ENCODE measurements at regions not wholly inside any gene's neighbourhood (a gene's known extent, or its start where the extent isn't known, plus 50 kb on each side); places are given as distances from the start of the nearest gene placed in this dataset.

- no peaks in the 10 kb centered on the region for H3K4me1 ChIP-seq
- no peak for TF ChIP-seq POLR2A (IDR thresholded peaks at IDR 0.05)
- TF ChIP-seq CTCF (IDR thresholded peaks at IDR 0.05) = no peak
- H3K27ac ChIP-seq = no peak overlapping the region
- H3K9me3 ChIP-seq = no peaks in the 10 kb centered on the region
- DNase-seq = no peak
- no peak overlapping the region for H3K4me3 ChIP-seq
- no peaks in the 10 kb centered on the region for H3K36me3 ChIP-seq
- no peaks in the 10 kb centered on the region for H3K27me3 ChIP-seq
Measured at GRCh38 chr2:145631561-145631960, 1111.6 kb upstream of the ZEB2 start.

- DNase-seq = no peak
- Histone ChIP-seq H3K36me3 (no peaks in the 10 kb centered on the region), H3K27ac (no peak overlapping the region), H3K4me1 (no peaks in the 10 kb centered on the region), H3K27me3 (no peaks in the 10 kb centered on the region), H3K4me3 (no peak overlapping the region), H3K9me3 (no peaks in the 10 kb centered on the region)
- TF ChIP-seq CTCF (IDR thresholded peaks at IDR 0.05) = no peak
- no peak for TF ChIP-seq POLR2A (IDR thresholded peaks at IDR 0.05)
Measured at GRCh38 chr2:145626301-145626700, 1106.4 kb upstream of the ZEB2 start.

- H3K4me1 ChIP-seq = no peaks in the 10 kb centered on the region
- no peak for DNase-seq
- H3K27ac ChIP-seq = no peak overlapping the region
Measured at GRCh38 chr2:145625111-145625510, 1105.2 kb upstream of the ZEB2 start.

GRCh38 chr2:145623136-145623535 lies 1103.2 kb upstream of the ZEB2 start:
- no peaks in the 10 kb centered on the region for H3K9me3 ChIP-seq
- TF ChIP-seq POLR2A (IDR thresholded peaks at IDR 0.05) (no peak), CTCF (IDR thresholded peaks at IDR 0.05) (no peak)
- no peak for DNase-seq
- H3K36me3 ChIP-seq = no peaks in the 10 kb centered on the region
- H3K4me1 ChIP-seq = no peaks in the 10 kb centered on the region
- no peak overlapping the region for H3K4me3 ChIP-seq
- H3K27me3 ChIP-seq = no peaks in the 10 kb centered on the region
- H3K27ac ChIP-seq = no peak overlapping the region

More at GRCh38 chr2:145625111-145625510, 1105.2 kb upstream of the ZEB2 start:
- Histone ChIP-seq H3K9me3 (no peaks in the 10 kb centered on the region), H3K4me3 (no peak overlapping the region), H3K27me3 (no peaks in the 10 kb centered on the region), H3K36me3 (no peaks in the 10 kb centered on the region)
- TF ChIP-seq CTCF (IDR thresholded peaks at IDR 0.05) (no peak), POLR2A (IDR thresholded peaks at IDR 0.05) (no peak)

- Histone ChIP-seq H3K9me3 (no peaks in the 10 kb centered on the region), H3K4me1 (no peaks in the 10 kb centered on the region), H3K27me3 (no peaks in the 10 kb centered on the region), H3K36me3 (no peaks in the 10 kb centered on the region), H3K4me3 (no peak overlapping the region), H3K27ac (no peak overlapping the region)
- no peak for DNase-seq
- TF ChIP-seq CTCF (IDR thresholded peaks at IDR 0.05) (no peak), POLR2A (IDR thresholded peaks at IDR 0.05) (no peak)
Measured at GRCh38 chr2:145622285-145622684, 1102.4 kb upstream of the ZEB2 start.

- TF ChIP-seq CTCF (IDR thresholded peaks at IDR 0.05) (no peak), POLR2A (IDR thresholded peaks at IDR 0.05) (no peak)
- Histone ChIP-seq H3K36me3 (no peaks in the 10 kb centered on the region), H3K4me1 (no peaks in the 10 kb centered on the region), H3K4me3 (no peak overlapping the region), H3K27me3 (no peaks in the 10 kb centered on the region), H3K9me3 (no peaks in the 10 kb centered on the region), H3K27ac (no peak overlapping the region)
- no peak for DNase-seq
Measured at GRCh38 chr2:145617906-145618305, 1098.0 kb upstream of the ZEB2 start.

Measured in Peyer's patch (tissue), 4 donors.